Fibroblast of pulmonary artery (primary cell): ENCODE measurements at regions not wholly inside any gene's neighbourhood (a gene's known extent, or its start where the extent isn't known, plus 50 kb on each side); places are given as distances from the start of the nearest gene placed in this dataset.

Source experiments
- DNase-seq: peaks from one replicate; pipeline ENCODE4 v3.0.0-alpha.2; 2010; ENCODE audit warnings: low read depth
- H3K4me3 ChIP-seq: replicated peaks from 2 replicates; pipeline ENCODE4 v1.5.1; 2011; ENCODE audit warnings: low read depth, mild to moderate bottlenecking, control low read depth, low read length, moderate library complexity
- TF ChIP-seq, protein P1 (sequence below): IDR thresholded peaks from 2 replicates; pipeline ENCODE4 v1.5.1; 2011; ENCODE audit warnings: mild to moderate bottlenecking, control low read depth, low read length, inconsistent platforms; ENCODE audit errors: missing control alignments

DNA sequence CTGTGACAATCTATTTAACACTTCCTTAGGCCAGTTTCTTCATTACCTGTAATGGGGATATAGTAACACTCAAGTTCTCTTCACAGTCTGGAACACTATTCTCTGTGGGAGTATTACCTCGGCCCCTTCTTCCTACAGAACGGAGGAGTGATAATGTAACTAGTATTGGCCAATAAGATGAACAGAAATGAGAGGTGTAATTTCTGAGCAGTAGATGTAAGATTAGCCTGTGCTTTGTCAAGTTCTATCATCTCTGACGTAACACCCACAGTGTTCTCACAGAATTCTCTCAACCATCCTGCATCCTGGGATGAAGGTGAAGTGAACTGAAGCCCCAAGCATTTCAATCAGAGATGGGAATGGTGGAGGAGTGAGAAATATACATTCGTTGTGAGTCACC is 65.2 kb upstream of the TOP3B start:
- no peak overlapping the region for H3K4me3 ChIP-seq
- TF ChIP-seq, protein P1, sequence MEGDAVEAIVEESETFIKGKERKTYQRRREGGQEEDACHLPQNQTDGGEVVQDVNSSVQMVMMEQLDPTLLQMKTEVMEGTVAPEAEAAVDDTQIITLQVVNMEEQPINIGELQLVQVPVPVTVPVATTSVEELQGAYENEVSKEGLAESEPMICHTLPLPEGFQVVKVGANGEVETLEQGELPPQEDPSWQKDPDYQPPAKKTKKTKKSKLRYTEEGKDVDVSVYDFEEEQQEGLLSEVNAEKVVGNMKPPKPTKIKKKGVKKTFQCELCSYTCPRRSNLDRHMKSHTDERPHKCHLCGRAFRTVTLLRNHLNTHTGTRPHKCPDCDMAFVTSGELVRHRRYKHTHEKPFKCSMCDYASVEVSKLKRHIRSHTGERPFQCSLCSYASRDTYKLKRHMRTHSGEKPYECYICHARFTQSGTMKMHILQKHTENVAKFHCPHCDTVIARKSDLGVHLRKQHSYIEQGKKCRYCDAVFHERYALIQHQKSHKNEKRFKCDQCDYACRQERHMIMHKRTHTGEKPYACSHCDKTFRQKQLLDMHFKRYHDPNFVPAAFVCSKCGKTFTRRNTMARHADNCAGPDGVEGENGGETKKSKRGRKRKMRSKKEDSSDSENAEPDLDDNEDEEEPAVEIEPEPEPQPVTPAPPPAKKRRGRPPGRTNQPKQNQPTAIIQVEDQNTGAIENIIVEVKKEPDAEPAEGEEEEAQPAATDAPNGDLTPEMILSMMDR, result no peak
- no peak for DNase-seq

DNA sequence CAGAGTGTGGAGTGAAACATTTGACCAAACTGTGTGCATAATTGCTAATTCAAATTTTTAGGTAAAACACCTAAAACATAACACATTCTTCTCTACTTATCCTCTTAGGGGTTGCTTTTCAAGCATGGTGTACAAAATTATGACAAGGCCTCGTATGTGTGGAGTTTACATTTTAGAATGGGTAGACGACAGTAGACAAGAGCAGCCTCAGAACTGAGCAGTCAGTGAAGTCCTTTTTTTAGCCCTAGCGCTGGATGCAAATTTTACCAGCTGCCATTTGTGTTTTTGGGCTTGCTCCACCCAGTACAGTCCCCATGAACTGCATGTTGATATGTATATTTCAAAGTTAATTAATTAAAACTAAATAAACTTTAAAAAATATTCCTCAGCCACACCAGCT is 64.7 kb upstream of the TOP3B start:
- TF ChIP-seq, protein P1, result no peak
- no peak for DNase-seq
- H3K4me3 ChIP-seq, result no peak overlapping the region

DNA sequence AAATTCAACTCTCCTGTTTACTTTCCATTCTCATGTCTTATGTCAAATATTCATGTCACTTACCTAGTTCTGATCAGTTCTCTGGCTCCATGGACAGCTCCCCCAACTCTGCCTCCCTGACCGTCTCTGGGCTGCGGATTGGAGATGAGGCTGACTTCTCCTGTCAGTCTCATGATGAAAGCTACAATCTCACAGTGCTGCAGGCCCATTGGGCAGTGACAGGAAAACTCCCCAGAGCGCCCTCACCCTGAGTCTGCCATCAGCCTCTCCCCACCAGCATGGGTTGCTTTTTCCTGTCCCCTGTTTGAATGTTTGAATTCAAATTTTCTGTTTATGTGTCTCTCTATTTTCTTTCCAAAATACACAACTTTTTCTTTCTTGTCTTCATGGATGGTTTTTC is 63.8 kb upstream of the TOP3B start:
- TF ChIP-seq, protein P1, result no peak
- no peak for DNase-seq
- H3K4me3 ChIP-seq, result no peak overlapping the region

DNA sequence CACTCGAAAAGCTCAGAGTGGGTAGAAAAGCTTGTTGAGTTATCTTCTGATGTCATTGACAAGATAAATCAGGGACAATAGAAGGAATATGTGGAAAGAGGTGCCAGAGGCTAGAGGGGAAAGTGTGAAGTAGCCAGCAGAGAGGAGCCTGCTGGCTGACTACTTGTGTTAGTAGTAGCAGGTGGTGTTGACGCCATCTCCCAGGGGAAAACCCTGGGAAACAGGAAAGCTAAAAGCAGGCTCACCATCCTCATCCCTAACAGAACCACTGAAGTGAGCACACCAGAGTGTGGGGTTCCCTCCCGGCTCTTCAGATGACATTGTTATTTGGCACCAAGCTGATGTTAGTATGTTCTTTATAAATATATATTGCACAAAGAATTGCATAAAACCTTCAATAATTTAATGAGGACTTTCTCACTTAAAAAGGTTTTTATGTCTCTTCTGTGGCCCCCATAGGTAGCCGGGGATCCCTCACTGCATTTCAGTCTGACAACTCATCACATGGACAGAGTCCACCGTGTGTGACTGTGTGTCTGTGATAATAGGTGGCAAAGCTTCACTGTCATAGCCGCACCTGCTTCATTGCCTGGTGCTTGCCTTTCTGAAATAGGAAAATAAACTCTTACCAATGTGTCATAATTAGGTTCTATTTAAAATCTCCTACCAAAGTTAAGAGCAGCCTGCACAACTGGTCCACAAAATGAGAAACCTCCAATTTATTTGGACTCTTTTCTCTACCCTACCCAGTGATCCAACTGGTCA is 63.2 kb upstream of the TOP3B start:
- TF ChIP-seq, protein P1, result no peak
- H3K4me3 ChIP-seq, result no peak overlapping the region
- no peak for DNase-seq

DNA sequence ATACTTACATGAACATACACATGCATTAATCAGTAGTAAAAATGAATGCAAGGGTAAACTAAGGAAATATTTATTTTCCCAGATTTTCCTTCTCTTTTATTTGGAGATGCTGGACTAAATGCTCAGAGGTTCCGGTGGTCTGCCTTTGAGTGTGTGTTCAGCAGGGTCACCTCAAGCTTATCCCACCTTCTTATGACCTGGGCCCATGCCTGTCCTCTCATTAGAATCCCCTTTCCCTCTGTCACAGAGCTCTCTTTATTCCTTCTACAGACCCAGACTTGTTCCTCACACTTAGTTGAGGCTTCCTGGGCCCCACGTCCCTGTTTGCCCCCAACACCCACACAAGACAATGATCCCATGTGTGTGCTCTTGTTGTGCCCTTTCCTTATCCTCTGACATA is 61.6 kb upstream of the TOP3B start:
- DNase-seq, result no peak
- no peak overlapping the region for H3K4me3 ChIP-seq
- TF ChIP-seq, protein P1, result no peak

DNA sequence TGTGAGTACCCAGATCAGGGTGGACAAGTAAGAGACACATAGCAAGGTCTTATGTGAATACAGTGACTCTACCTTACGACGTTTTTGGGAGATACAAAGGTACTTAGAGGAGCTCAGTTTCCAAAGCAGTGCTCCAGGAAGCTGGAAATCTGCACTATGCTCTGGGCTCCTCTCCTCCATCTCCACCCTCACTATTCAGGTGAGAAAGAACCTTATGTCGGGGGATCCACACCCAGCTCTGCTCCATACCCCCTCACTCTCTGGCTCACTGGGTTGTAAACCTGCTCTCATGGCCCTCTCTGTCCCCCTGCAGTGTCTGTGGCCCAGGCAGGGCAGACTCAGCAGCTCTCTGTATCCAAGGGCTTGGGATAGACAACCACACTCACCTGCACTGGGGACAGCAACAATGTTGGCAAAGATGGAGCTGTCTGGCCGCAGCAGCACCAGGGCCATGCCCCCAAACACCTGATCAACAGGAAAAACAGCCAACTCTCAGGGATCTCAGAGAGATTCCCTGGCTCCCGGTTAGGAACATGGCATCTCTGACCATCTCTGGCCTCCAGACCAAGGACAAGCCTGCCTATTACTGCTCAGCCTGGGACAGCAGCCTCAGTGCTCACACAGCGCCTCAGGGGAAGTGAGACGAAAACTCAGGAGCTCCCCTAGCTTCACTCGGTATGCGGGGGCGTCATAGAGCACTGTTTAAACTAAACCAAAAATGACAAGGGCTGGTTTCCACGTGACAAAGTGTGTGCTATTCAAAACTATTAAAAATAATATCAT is 60.9 kb upstream of the TOP3B start:
- no peak overlapping the region for H3K4me3 ChIP-seq
- DNase-seq, result no peak
- TF ChIP-seq, protein P1, result no peak
